HG03432 (cell line): ENCODE measurements at regions not wholly inside any gene's neighbourhood (a gene's known extent, or its start where the extent isn't known, plus 50 kb on each side); places are given as distances from the start of the nearest gene placed in this dataset.
"Not testable (repeated sequence)": the region's sequence is repeated elsewhere in the genome, so short reads cannot be mapped to it uniquely, and the experiment has no call there.

Source experiments
- ATAC-seq: cut with Tn5 transposase; IDR thresholded peaks from one replicate; pipeline ENCODE4 v1.9.1; 2021; ENCODE audit warnings: mild to moderate bottlenecking, moderate library complexity; ENCODE audit not compliant: unreplicated experiment

GRCh38 chr17:33927732-33928133 is 327.4 kb upstream of the CCL2 start:
- no peak for ATAC-seq

- ATAC-seq, result no peak
These were observed 325.8 kb upstream of the CCL2 start for GRCh38 chr17:33929181-33929724.

GRCh38 chr17:33931148-33931814 is 323.8 kb upstream of the CCL2 start:
- not testable (repeated sequence) for ATAC-seq

- ATAC-seq, result no peak
These were observed 322.1 kb upstream of the CCL2 start for GRCh38 chr17:33932996-33933395.

GRCh38 chr17:33933576-33933975 is 321.5 kb upstream of the CCL2 start:
- ATAC-seq, result no peak

GRCh38 chr17:33934696-33935095 is 320.4 kb upstream of the CCL2 start:
- no peak for ATAC-seq

GRCh38 chr17:33935822-33936221 is 319.3 kb upstream of the CCL2 start:
- no peak for ATAC-seq

- ATAC-seq, result no peak
These were observed 318.3 kb upstream of the CCL2 start for GRCh38 chr17:33936764-33937163.

- no peak for ATAC-seq
These were observed 315.1 kb upstream of the CCL2 start for GRCh38 chr17:33939959-33940358.

- ATAC-seq, result no peak
These were observed 314.2 kb upstream of the CCL2 start for GRCh38 chr17:33940769-33941370.

GRCh38 chr17:33941744-33942143 is 313.3 kb upstream of the CCL2 start:
- ATAC-seq, result no peak

GRCh38 chr17:33942414-33942813 is 312.7 kb upstream of the CCL2 start:
- ATAC-seq, result no peak

GRCh38 chr17:33944412-33944811 is 310.7 kb upstream of the CCL2 start:
- ATAC-seq, result no peak

GRCh38 chr17:33944826-33945225 is 310.3 kb upstream of the CCL2 start:
- ATAC-seq, result no peak

GRCh38 chr17:33945646-33946546 is 309.2 kb upstream of the CCL2 start:
- ATAC-seq, result no peak

- no peak for ATAC-seq
These were observed 307.3 kb upstream of the CCL2 start for GRCh38 chr17:33947762-33948161.

- ATAC-seq, result no peak
These were observed 306.8 kb upstream of the CCL2 start for GRCh38 chr17:33948309-33948708.

GRCh38 chr17:33949100-33949499 is 306.0 kb upstream of the CCL2 start:
- ATAC-seq, result no peak

GRCh38 chr17:33950061-33950460 is 305.0 kb upstream of the CCL2 start:
- no peak for ATAC-seq

GRCh38 chr17:33952425-33952824 is 302.7 kb upstream of the CCL2 start:
- ATAC-seq, result no peak

GRCh38 chr17:33954597-33954996 is 300.5 kb upstream of the CCL2 start:
- no peak for ATAC-seq

GRCh38 chr17:33955461-33955860 is 299.6 kb upstream of the CCL2 start:
- ATAC-seq, result no peak
